ENCODE measurements at regions not wholly inside any gene's neighbourhood (a gene's known extent, or its start where the extent isn't known, plus 50 kb on each side); places are given as distances from the start of the nearest gene placed in this dataset.

- no peak for DNase-seq (ENCODE audit: extremely low read depth in 1 of 4, low spot score in 3 of 4)
- FAIRE-seq, result no peak
- H2AFZ ChIP-seq (ENCODE audit: low read depth, low read length), result no peak overlapping the region
- H3K79me2 ChIP-seq (ENCODE audit: control insufficient read depth, insufficient read depth, low read length), result no peaks in the 10 kb centered on the region
- in situ Hi-C loops (cut with MboI), result no loop called here
- no peak overlapping the region for H3K4me2 ChIP-seq (ENCODE audit: insufficient read depth, low read length)
- H3K4me3 ChIP-seq, result no peak overlapping the region
- no peaks in the 10 kb centered on the region for H3K27me3 ChIP-seq (ENCODE audit: control insufficient read depth in 2 of 2, insufficient read depth in 2 of 2, low read length in 2 of 2)
- BruUV-seq (replicated peaks), result no TSS peak
- no peaks in the 10 kb centered on the region for H4K20me1 ChIP-seq (replicated peaks; ENCODE audit: control insufficient read depth, insufficient read depth, low read length)
- H3K27ac ChIP-seq (ENCODE audit: extremely low read depth, low read depth, low read length), result no peak overlapping the region
- intact Hi-C loops (cut with micrococcal nuclease), result no loop called here
- no peaks in the 10 kb centered on the region for H3K9me3 ChIP-seq (replicated peaks; ENCODE audit: control insufficient read depth, insufficient read depth, low read depth, low read length)
- no peak overlapping the region for H3K9ac ChIP-seq (ENCODE audit: insufficient read depth in 1 of 2, low read depth in 2 of 2, low read length in 2 of 2)
- H3K4me1 ChIP-seq (replicated peaks in 1 of 2; ENCODE audit: control insufficient read depth in 2 of 2, insufficient read depth in 2 of 2, low read length in 2 of 2), result no peaks in the 10 kb centered on the region
- no peaks in the 10 kb centered on the region for H3K9me1 ChIP-seq (ENCODE audit: control insufficient read depth, insufficient read depth, low read length)
- WGBS (ENCODE audit: insufficient coverage, low coverage, missing lambda C conversion rate), result 0% methylated on average over 1 of the region's 1 CpG
- POLR2A ChIA-PET, result no interaction called here
- ATAC-seq, result no peak
- CTCF ChIA-PET (ENCODE audit: low intra/inter-chr PET ratio), result no interaction called here
- H3K36me3 ChIP-seq (ENCODE audit: control insufficient read depth, insufficient read depth, low read length), result no peaks in the 10 kb centered on the region
- TF ChIP-seq ZBTB11 (CRISPR knock-in tag; IDR thresholded peaks at IDR 0.05) (no peak), AFF4 (CRISPR knock-in tag; IDR thresholded peaks at IDR 0.05) (no peak), ZNF146 (CRISPR knock-in tag; IDR thresholded peaks at IDR 0.05; ENCODE audit: unreplicated experiment) (no peak), BCL6 (CRISPR knock-in tag; IDR thresholded peaks at IDR 0.05) (no peak), BRD4 (IDR thresholded peaks at IDR 0.05) (no peak), CBFB (CRISPR knock-in tag; IDR thresholded peaks at IDR 0.05) (no peak), CEBPG (CRISPR knock-in tag; IDR thresholded peaks at IDR 0.05) (no peak), CEBPG (tag; conservative IDR thresholded peaks at IDR 0.05 in 1 of 2, IDR thresholded peaks at IDR 0.05 in 1 of 2) (no peak), ARID2 (IDR thresholded peaks at IDR 0.05) (no peak), PRDM10 (IDR thresholded peaks at IDR 0.05; ENCODE audit: partially characterized antibody) (no peak), SMAD1 (IDR thresholded peaks at IDR 0.05; ENCODE audit: low read depth, low read length, partially characterized antibody) (no peak)
Measured at GRCh38 chr3:83849106-83849730, 1109.6 kb upstream of the CADM2 start.

Data from K562 (cell line).